GM11168 (cell line): ENCODE measurements at regions not wholly inside any gene's neighbourhood (a gene's known extent, or its start where the extent isn't known, plus 50 kb on each side); places are given as distances from the start of the nearest gene placed in this dataset.

Source experiments
- in situ Hi-C: fragments of 300-500 bp; cut with MboI; formaldehyde crosslinking; loops from one replicate; pipeline ENCODE4 v1.12.0; 2022; ENCODE audit warnings: low sequenced_read_pairs; ENCODE audit not compliant: unreplicated experiment

DNA sequence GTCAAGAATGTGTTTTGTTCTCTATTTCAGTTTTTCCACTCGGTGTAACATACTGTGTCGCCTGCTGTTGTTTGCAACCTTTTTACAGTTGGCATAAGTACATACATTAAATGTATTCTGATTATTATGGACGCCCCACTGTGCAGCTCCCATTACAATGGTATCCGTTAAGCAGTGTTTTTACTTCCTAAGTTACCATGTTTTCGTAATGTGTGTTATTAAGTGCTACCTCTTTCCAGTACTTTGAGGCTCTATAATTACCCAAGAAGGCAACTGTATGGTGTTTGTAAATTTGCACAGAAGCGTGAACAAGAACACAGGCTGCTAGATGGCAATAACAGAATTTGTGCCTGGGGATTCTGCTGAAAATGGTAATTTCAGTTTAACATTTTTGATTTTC is 568.0 kb upstream of the MARCKS start:
- in situ Hi-C loops = no loop called here

DNA sequence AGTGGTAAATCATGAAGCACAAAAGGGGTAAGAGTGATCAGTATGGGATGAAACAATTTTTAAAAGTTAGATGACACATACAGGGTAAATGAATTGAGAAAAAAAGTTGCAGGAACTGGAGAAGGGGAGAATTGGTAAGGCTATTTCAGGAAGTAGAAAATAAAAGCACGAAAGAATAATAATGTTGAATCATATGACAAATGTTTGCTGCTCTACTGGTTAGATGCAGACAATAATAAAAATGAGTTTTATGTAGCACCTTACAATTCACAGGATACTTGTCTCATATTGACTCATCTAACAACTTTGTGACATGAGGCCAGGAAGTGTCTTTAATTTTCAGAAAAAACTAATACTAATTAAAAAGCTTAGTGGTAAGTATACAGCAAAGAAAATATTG is 566.5 kb upstream of the MARCKS start:
- in situ Hi-C loops = no loop called here

GRCh38 chr6:113291751-113292445 is 565.2 kb upstream of the MARCKS start:
- in situ Hi-C loops = no loop called here

GRCh38 chr6:113292646-113293422 is 564.3 kb upstream of the MARCKS start:
- in situ Hi-C loops = no loop called here

- in situ Hi-C loops = no loop called here
Observed at GRCh38 chr6:113293423-113293740, 563.8 kb upstream of the MARCKS start.

DNA sequence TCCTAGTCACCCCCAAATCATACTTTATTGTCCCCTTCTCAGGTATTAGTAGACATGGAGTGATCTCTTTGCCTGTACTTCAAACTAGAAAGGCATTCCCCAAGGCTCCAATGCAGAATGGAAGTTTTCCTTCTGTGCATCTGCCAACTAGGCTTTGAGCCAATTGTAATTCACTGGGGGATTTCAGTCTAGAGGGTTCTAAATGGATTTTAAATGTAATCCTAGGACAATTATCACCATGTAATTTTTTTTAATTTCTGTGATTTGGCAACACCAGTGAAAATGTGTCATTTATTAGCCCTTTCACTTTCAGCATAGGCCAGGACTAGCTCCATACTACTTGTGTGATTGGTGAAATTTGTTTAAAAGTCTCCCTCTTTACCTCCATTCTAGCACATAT is 557.6 kb upstream of the MARCKS start:
- in situ Hi-C loops = no loop called here

DNA sequence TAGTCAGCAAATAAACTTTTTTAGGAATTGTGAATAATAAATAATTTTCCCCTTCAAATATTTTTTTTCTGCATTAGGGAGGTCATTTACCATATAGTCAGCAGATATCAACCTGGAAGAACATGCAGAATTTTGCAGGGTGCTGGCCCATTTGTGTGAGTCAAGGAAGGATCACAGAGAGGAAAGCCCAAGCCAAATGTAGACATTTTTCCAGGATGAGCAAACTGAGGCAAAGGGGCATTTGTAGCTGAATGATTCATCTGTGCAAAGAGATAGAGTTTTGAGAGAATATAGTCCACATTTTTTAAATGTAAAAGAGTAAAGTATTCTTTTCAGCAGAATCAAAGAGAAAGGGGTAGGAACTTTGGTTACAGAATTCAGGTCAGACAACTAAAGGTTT is 555.5 kb upstream of the MARCKS start:
- in situ Hi-C loops = loop anchor here (10.0 kb wide), 2 partner anchors 333 to 563 kb away; no protein-coding TSS in a partner anchor

DNA sequence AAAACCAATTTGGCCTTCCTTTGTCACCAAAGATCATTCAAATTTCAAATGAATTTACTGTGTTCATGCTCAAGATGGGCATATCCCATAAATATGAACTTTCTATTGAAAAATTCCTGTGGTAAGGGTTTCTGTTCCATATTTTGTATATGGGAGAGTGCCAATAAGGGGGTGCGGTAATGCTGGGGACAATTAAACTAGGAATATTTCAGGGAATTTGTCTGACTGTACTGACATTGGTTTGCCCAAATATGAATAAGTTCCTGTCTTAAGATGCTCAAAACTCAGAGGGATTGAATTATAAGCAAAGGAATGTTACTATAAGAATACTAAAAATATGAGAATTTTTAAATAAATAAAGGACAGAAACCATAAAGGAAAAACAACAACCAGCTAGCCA is 553.0 kb upstream of the MARCKS start:
- in situ Hi-C loops = loop anchor here (10.0 kb wide), 2 partner anchors 331 to 561 kb away; no protein-coding TSS in a partner anchor

DNA sequence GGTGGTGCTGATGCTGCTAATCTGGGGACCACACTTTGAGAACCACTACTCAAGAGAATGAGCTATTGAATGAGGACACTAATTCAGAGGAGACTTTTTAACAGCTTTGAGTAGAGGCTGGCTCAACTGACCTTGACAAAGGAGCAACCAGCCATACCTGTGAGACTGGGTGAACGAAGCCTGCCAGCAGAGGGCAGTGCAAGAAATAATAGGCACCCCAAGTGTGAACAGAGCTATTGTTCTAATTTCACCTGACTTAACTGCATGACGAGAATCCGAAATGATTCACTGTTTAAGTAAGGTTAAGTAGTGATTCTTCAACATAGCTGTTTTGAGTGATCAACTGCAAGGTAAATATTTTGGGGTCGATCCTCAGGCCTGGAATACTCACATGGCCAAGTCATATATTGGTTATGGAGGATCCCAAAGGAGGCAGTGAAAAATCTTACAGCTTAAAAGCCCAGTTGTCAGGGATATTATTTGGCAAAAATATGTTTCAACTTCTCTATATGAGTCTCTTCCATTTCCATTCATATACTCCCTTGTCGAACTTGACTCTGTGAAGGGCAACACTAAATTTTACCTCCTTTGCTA is 550.5 kb upstream of the MARCKS start:
- in situ Hi-C loops = loop anchor here (10.0 kb wide), 2 partner anchors 328 to 558 kb away; no protein-coding TSS in a partner anchor

GRCh38 chr6:113308266-113308665 is 548.9 kb upstream of the MARCKS start:
- in situ Hi-C loops = loop anchor here (10.0 kb wide), 2 partner anchors 327 to 557 kb away; no protein-coding TSS in a partner anchor

DNA sequence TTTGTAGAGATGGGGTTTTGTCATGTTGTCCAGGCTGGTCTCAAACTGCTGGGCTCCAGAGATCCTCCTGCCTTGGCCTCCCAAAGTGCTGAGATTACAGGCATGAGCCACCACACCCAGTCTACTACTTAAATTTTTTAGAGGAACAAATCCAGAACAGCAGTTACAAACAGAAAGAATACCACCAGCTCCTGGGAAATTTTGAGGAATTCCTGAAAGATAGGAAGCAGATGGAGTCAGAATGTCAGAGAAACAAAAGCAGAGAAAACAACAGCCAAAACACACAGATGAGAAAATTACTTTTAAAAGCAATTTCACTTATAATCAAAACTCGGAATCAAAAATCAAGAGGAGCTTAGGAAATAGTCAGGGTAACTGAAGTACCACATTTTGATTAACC is 543.3 kb upstream of the MARCKS start:
- in situ Hi-C loops = no loop called here

DNA sequence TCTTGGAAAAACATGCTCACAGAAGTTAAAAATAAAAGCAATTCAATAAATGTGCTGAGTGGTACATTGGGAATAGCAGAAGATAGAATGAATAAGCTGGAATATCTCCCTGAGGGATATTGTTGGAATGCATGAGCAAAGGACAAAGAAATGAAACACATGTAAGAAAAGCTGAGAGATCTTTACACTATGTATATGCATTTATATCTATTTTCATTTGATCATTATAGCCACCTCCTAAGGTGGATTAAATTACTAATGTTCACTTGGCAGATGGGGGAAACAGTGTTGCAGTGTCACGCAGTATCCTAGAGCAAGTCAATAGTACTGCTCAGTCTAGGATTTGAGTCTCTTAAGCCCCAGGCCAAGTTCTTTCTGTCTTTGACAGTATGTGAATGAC is 542.0 kb upstream of the MARCKS start:
- in situ Hi-C loops = no loop called here

GRCh38 chr6:113315879-113316278 is 541.3 kb upstream of the MARCKS start:
- in situ Hi-C loops = no loop called here

DNA sequence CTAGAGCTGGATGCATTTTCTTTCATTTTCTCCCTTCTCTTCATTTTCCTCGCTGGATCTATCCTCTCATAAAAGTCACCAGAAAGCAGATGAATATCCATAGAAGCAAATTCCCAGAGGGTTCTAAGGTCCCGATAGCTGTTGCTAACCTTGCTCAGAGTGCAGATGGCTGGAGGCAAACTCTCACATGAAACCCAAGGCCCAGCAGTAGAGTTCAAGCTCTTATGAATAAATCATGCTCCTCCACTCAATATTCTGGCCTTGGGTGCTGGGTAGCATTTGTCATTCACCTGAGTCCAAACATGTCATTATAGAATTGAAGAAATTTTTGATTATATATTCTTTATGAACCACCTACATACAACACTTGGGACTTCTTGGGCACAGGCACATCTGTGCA is 539.7 kb upstream of the MARCKS start:
- in situ Hi-C loops = no loop called here

DNA sequence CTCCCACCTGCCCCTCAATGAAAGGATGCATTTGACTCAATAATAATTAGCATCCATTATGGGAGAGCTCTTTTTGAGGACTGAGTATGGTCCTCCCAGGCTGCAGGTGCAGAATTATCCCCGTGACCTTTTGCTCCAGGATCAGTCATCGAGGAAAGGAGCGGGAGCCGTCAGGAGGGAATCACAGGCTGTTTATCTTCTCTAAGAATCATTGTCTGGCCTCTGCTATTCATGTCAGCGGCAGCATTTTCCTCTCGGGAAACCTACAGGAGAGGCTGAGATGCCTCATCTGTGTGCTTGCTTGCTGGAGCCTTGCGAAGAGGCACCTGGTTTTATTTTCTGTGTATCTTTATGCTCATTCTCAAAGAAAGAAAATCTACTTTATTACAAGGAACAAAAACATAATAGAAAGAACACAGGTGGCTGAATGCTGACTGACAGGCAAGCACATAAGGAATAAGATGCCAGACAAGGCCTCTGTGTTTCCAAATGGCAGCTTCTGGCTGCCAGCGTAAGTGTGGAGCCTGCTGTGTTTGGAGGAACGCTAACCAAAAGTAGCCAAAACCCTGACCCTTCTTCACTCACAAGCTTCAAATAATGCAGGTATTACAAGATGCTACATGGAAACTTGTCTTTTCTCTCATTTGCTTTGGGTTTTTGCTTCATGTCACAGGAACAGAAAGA is 539.1 kb upstream of the MARCKS start:
- in situ Hi-C loops = no loop called here

DNA sequence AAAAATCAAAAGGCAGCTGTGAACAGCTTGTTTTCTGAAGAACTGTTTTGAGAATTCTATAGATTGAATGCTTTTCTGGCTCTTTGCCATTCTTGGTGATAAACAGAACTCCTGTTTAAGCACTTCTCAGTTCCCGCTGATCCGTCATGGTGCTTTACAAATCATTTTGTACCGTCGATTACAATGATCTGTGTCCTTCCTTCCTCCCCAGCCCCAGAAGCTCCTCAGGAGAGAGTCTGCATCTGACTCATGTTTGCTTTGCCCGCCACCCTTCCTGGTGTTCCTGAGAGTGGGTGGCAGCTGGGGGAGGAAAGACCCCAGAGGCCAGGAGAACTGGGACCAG is 538.6 kb upstream of the MARCKS start:
- in situ Hi-C loops = no loop called here

GRCh38 chr6:113320653-113321052 is 536.5 kb upstream of the MARCKS start:
- in situ Hi-C loops = no loop called here

DNA sequence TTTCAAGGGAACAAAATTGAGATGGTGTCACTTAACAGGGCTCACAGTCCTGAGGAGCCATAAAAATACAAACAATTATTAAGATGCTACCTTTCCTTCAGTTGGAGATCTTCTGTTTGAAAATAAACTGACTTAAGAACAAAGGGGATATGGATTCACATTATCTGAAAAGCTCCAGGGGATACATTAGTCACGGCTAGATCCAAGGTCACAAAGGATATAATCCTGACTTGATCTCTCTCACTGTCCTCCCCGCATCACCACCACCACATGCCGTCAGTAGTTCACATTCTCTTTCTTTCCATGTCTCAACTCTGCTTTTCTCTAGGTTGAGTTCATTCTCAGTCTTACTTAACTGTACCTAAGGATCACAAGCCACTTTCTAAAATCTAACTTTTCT is 530.4 kb upstream of the MARCKS start:
- in situ Hi-C loops = no loop called here

DNA sequence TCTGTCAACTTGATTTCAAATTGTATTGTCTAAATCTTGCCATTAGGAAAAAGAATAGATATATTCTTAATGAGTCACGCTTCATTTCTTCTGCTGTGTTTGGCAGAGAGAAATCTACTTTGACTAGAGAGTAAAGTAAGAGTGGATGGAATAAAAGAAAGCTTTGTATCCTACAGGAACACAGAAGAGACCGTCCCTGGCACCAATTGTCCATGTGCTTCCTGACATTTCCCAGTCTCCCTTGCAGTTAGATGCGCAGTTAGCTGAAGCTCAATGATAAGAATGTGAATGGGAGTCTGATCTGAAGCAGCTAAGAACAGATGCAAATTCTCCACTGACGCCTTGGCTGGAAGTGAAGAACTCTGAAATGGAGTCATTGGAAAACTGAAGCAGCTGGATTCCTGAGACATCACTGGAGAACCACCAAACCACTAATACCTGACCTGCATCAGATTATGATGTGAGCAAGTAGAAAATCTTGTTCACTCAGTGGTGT is 528.2 kb upstream of the MARCKS start:
- in situ Hi-C loops = no loop called here

GRCh38 chr6:113329942-113330635 is 527.1 kb upstream of the MARCKS start:
- in situ Hi-C loops = no loop called here
